ENCODE measurements at regions not wholly inside any gene's neighbourhood (a gene's known extent, or its start where the extent isn't known, plus 50 kb on each side); places are given as distances from the start of the nearest gene placed in this dataset.

- TF ChIP-seq, protein P1, sequence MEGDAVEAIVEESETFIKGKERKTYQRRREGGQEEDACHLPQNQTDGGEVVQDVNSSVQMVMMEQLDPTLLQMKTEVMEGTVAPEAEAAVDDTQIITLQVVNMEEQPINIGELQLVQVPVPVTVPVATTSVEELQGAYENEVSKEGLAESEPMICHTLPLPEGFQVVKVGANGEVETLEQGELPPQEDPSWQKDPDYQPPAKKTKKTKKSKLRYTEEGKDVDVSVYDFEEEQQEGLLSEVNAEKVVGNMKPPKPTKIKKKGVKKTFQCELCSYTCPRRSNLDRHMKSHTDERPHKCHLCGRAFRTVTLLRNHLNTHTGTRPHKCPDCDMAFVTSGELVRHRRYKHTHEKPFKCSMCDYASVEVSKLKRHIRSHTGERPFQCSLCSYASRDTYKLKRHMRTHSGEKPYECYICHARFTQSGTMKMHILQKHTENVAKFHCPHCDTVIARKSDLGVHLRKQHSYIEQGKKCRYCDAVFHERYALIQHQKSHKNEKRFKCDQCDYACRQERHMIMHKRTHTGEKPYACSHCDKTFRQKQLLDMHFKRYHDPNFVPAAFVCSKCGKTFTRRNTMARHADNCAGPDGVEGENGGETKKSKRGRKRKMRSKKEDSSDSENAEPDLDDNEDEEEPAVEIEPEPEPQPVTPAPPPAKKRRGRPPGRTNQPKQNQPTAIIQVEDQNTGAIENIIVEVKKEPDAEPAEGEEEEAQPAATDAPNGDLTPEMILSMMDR (IDR thresholded peaks at IDR 0.05): no peak
- H3K9me3 ChIP-seq: no peaks in the 10 kb centered on the region
- no peaks in the 10 kb centered on the region for H3K27me3 ChIP-seq
- intact Hi-C loops (cut with DNase I; ENCODE audit: low total_unique reads): no loop called here
- H3K27ac ChIP-seq: no peak overlapping the region
- no peaks in the 10 kb centered on the region for H3K36me3 ChIP-seq
- no peak for DNase-seq
- H3K4me3 ChIP-seq: no peak overlapping the region
- H3K4me1 ChIP-seq: no peaks in the 10 kb centered on the region
These were observed 658.6 kb downstream of the NR2F1-AS1 start for GRCh38 chr5:92922231-92922967.

- H3K9me3 ChIP-seq: no peaks in the 10 kb centered on the region
- no peaks in the 10 kb centered on the region for H3K36me3 ChIP-seq
- no peaks in the 10 kb centered on the region for H3K27me3 ChIP-seq
- no peak overlapping the region for H3K27ac ChIP-seq
- H3K4me1 ChIP-seq: no peaks in the 10 kb centered on the region
- no peak for DNase-seq
- TF ChIP-seq, protein P1 (IDR thresholded peaks at IDR 0.05): no peak
- no peak overlapping the region for H3K4me3 ChIP-seq
- intact Hi-C loops (cut with DNase I; ENCODE audit: low total_unique reads): no loop called here
These were observed 664.0 kb downstream of the NR2F1-AS1 start for GRCh38 chr5:92917044-92917443.

- Histone ChIP-seq H3K27ac (no peak overlapping the region), H3K36me3 (no peaks in the 10 kb centered on the region), H3K27me3 (no peaks in the 10 kb centered on the region), H3K9me3 (no peaks in the 10 kb centered on the region), H3K4me3 (no peak overlapping the region), H3K4me1 (no peaks in the 10 kb centered on the region)
- DNase-seq: no peak
- intact Hi-C loops (cut with DNase I; ENCODE audit: low total_unique reads): no loop called here
- TF ChIP-seq, protein P1 (IDR thresholded peaks at IDR 0.05): no peak
These were observed 665.0 kb downstream of the NR2F1-AS1 start for GRCh38 chr5:92916036-92916435.

DNA sequence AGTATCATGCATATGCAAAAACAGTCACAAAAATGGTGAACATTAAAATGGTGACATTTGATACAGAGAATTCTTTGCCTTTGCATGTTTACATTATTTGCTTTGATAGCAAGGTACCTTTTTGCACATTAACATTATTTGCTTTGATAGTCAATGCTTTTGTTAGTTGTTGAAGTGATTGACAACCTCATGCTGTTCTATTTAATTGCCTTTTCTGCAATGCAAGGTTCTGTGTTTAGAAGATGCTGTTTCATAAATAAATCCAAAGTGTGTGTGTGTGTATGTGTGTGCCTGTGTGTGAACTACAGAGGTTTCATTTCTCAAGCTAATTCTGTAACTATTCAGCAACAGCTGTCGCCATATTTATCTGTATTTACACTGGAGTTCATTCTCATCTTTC lies 668.7 kb downstream of the NR2F1-AS1 start:
- TF ChIP-seq, protein P1 (IDR thresholded peaks at IDR 0.05): no peak
- peaks cover 0 to 7% (median 0%) of the 10 kb centered on the region in 4 donors for H3K4me1 ChIP-seq
- intact Hi-C loops (cut with DNase I; ENCODE audit: low total_unique reads): no loop called here
- no peak overlapping the region for H3K4me3 ChIP-seq
- H3K9me3 ChIP-seq: no peaks in the 10 kb centered on the region
- H3K27ac ChIP-seq: no peak overlapping the region
- no peak for DNase-seq
- H3K36me3 ChIP-seq: no peaks in the 10 kb centered on the region
- no peaks in the 10 kb centered on the region for H3K27me3 ChIP-seq

- Histone ChIP-seq H3K9me3 (no peaks in the 10 kb centered on the region), H3K4me1 (peaks cover 0 to 7% (median 0%) of the 10 kb centered on the region in 4 donors), H3K27ac (no peak overlapping the region), H3K36me3 (no peaks in the 10 kb centered on the region), H3K4me3 (no peak overlapping the region), H3K27me3 (no peaks in the 10 kb centered on the region)
- TF ChIP-seq, protein P1 (IDR thresholded peaks at IDR 0.05): no peak
- intact Hi-C loops (cut with DNase I; ENCODE audit: low total_unique reads): no loop called here
- DNase-seq: no peak
These were observed 669.2 kb downstream of the NR2F1-AS1 start for GRCh38 chr5:92911851-92912250.

Measured in tibial artery (tissue), 4 donors.